ENCODE measurements at regions not wholly inside any gene's neighbourhood (a gene's known extent, or its start where the extent isn't known, plus 50 kb on each side); places are given as distances from the start of the nearest gene placed in this dataset.

GRCh38 chr10:4024027-4024426 is 239.0 kb upstream of the KLF6 start:
- Histone ChIP-seq H3K9ac (ENCODE audit: control insufficient read depth, extremely low read depth, insufficient read depth, low read length) (no peak overlapping the region), H3K4me1 (ENCODE audit: control insufficient read depth, extremely low read depth, insufficient read depth, low read length) (no peaks in the 10 kb centered on the region), H3K36me3 (ENCODE audit: control insufficient read depth in 2 of 2, extremely low read depth in 1 of 2, insufficient read depth in 2 of 2, low read length in 2 of 2) (no peaks in the 10 kb centered on the region), H3K79me2 (ENCODE audit: control insufficient read depth, insufficient read depth, low read length) (no peaks in the 10 kb centered on the region), H3K9me1 (ENCODE audit: control insufficient read depth, extremely low read depth, insufficient read depth, low read length) (no peaks in the 10 kb centered on the region), H3K9me3 (ENCODE audit: control insufficient read depth, low read depth, low read length) (no peaks in the 10 kb centered on the region), H3K27me3 (ENCODE audit: control insufficient read depth, extremely low read depth, insufficient read depth, low read length) (no peaks in the 10 kb centered on the region), H4K20me1 (ENCODE audit: control insufficient read depth, extremely low read depth, insufficient read depth, low read length) (no peaks in the 10 kb centered on the region), H2AFZ (ENCODE audit: control insufficient read depth, low read length) (no peak overlapping the region), H3K4me3 (ENCODE audit: control insufficient read depth in 2 of 3, extremely low read depth in 1 of 3, insufficient read depth in 2 of 3, low read depth in 1 of 3, low read length in 3 of 3) (no peak overlapping the region), H3K27ac (ENCODE audit: control insufficient read depth, insufficient read depth, low read length) (no peak overlapping the region), H3K4me2 (ENCODE audit: control insufficient read depth, extremely low read depth, insufficient read depth, low read depth, low read length) (no peak overlapping the region)
- FAIRE-seq (peak; percentile 5), DNase-seq (ENCODE audit: low read depth, low spot score) (no peak)
- no peak for TF ChIP-seq EZH2 (IDR thresholded peaks at IDR 0.05; ENCODE audit: low read length)
- TF ChIP-seq, protein P1, sequence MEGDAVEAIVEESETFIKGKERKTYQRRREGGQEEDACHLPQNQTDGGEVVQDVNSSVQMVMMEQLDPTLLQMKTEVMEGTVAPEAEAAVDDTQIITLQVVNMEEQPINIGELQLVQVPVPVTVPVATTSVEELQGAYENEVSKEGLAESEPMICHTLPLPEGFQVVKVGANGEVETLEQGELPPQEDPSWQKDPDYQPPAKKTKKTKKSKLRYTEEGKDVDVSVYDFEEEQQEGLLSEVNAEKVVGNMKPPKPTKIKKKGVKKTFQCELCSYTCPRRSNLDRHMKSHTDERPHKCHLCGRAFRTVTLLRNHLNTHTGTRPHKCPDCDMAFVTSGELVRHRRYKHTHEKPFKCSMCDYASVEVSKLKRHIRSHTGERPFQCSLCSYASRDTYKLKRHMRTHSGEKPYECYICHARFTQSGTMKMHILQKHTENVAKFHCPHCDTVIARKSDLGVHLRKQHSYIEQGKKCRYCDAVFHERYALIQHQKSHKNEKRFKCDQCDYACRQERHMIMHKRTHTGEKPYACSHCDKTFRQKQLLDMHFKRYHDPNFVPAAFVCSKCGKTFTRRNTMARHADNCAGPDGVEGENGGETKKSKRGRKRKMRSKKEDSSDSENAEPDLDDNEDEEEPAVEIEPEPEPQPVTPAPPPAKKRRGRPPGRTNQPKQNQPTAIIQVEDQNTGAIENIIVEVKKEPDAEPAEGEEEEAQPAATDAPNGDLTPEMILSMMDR (optimal IDR thresholded peaks at IDR 0.05 in 1 of 3, IDR thresholded peaks at IDR 0.05 in 1 of 3, conservative IDR thresholded peaks at IDR 0.05 in 1 of 3; ENCODE audit: extremely low read depth in 1 of 3, insufficient read depth in 2 of 3, low read length in 3 of 3), result no peak
- dilution Hi-C loops (cut with MboI; ENCODE audit: extremely low pct_ligation_motif_present, low sequenced_read_pairs), result no loop called here

DNA sequence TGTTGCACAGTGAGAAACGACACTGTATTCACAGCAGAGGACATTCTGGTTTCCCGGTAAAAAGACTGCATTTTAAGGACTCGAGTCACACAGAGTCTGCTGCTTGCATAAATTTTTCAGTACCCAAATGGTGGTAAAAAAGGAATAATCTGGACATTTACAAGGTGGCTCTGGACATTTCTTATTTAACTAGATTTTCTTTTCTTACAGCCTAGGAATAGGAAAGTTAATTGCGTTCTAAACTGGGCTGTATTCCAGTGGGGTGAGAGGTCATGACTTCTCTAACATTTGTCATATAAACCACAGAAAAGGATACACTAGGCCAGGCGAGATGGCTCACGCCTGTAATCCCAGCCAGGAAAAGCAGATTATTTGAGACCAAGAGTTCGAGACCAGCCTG is 237.5 kb upstream of the KLF6 start:
- Histone ChIP-seq H3K4me1 (ENCODE audit: control insufficient read depth, extremely low read depth, insufficient read depth, low read length) (no peaks in the 10 kb centered on the region), H3K9me3 (ENCODE audit: control insufficient read depth, low read depth, low read length) (no peaks in the 10 kb centered on the region), H2AFZ (ENCODE audit: control insufficient read depth, low read length) (no peak overlapping the region), H3K27ac (ENCODE audit: control insufficient read depth, insufficient read depth, low read length) (no peak overlapping the region), H4K20me1 (ENCODE audit: control insufficient read depth, extremely low read depth, insufficient read depth, low read length) (no peaks in the 10 kb centered on the region), H3K36me3 (ENCODE audit: control insufficient read depth in 2 of 2, extremely low read depth in 1 of 2, insufficient read depth in 2 of 2, low read length in 2 of 2) (no peaks in the 10 kb centered on the region), H3K9me1 (ENCODE audit: control insufficient read depth, extremely low read depth, insufficient read depth, low read length) (no peaks in the 10 kb centered on the region), H3K27me3 (ENCODE audit: control insufficient read depth, extremely low read depth, insufficient read depth, low read length) (no peaks in the 10 kb centered on the region), H3K4me2 (ENCODE audit: control insufficient read depth, extremely low read depth, insufficient read depth, low read depth, low read length) (no peak overlapping the region), H3K9ac (ENCODE audit: control insufficient read depth, extremely low read depth, insufficient read depth, low read length) (no peak overlapping the region), H3K79me2 (ENCODE audit: control insufficient read depth, insufficient read depth, low read length) (no peaks in the 10 kb centered on the region), H3K4me3 (ENCODE audit: control insufficient read depth in 2 of 3, extremely low read depth in 1 of 3, insufficient read depth in 2 of 3, low read depth in 1 of 3, low read length in 3 of 3) (no peak overlapping the region)
- TF ChIP-seq, protein P1 (optimal IDR thresholded peaks at IDR 0.05 in 1 of 3, IDR thresholded peaks at IDR 0.05 in 1 of 3, conservative IDR thresholded peaks at IDR 0.05 in 1 of 3; ENCODE audit: extremely low read depth in 1 of 3, insufficient read depth in 2 of 3, low read length in 3 of 3), result no peak
- FAIRE-seq (no peak), DNase-seq (ENCODE audit: low read depth, low spot score) (no peak)
- dilution Hi-C loops (cut with MboI; ENCODE audit: extremely low pct_ligation_motif_present, low sequenced_read_pairs), result no loop called here

Data from keratinocyte (primary cell).